ENCODE measurements at regions not wholly inside any gene's neighbourhood (a gene's known extent, or its start where the extent isn't known, plus 50 kb on each side); places are given as distances from the start of the nearest gene placed in this dataset.
"Not testable (repeated sequence)": the region's sequence is repeated elsewhere in the genome, so short reads cannot be mapped to it uniquely, and the experiment has no call there.

- no peak for DNase-seq (ENCODE audit: low read depth)
- H3K4me3 ChIP-seq (ENCODE audit: low read depth, low read length), result no peak overlapping the region
- TF ChIP-seq CTCF (conservative IDR thresholded peaks at IDR 0.05; ENCODE audit: low read depth, low read length), result no peak
Measured at GRCh38 chr4:28508636-28509035, 1648.0 kb downstream of the STIM2 start.

DNA sequence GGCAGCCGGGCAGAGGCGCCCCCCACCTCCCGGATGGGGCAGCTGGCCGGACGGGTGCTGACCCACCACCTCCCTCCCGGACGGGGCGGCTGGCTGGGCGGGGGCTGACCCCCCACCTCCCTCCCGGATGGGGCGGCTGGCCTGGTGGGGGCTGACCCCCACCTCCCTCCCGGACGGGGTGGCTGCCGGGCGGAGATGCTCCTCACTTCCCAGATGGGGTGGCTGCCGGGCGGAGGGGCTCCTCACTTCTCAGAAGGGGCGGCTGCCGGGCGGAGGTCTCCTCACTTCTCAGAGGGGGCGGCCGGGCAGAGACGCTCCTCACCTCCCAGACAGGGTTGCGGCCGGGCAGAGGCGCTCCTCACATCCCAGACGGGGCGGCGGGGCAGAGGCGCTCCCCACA lies 1654.1 kb downstream of the STIM2 start:
- not testable (repeated sequence) for H3K4me3 ChIP-seq (ENCODE audit: low read depth, low read length)

GRCh38 chr4:28518561-28519165 lies 1658.0 kb downstream of the STIM2 start:
- H3K4me3 ChIP-seq (ENCODE audit: low read depth, low read length), result no peak overlapping the region
- peak; percentile 37 for DNase-seq (ENCODE audit: low read depth)
- no peak for TF ChIP-seq CTCF (conservative IDR thresholded peaks at IDR 0.05; ENCODE audit: low read depth, low read length)

More for the DNA sequence above, 1654.1 kb downstream of the STIM2 start:
- not testable (repeated sequence) for DNase-seq (ENCODE audit: low read depth)

GRCh38 chr4:28523681-28524190 lies 1663.1 kb downstream of the STIM2 start:
- no peak for DNase-seq (ENCODE audit: low read depth)
- no peak for TF ChIP-seq CTCF (conservative IDR thresholded peaks at IDR 0.05; ENCODE audit: low read depth, low read length)
- H3K4me3 ChIP-seq (ENCODE audit: low read depth, low read length), result no peak overlapping the region

DNA sequence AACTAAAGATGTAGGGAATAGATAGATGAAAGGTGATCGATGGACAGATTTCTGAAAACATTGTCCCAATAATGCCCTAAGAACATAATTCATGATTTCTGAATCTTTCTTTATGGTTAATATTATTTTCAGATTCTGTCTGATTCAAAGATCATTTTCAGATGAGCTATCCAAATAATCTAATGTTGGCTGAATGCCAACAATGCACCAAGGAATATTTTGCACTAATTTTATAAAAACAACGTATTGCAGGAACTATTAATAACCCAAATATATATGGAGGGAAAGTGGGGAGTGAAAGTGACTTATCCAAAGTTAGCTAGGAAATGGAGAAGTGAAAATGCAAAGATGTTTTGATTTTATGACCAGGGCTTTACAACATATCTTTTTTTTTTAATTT lies 1675.5 kb downstream of the STIM2 start:
- no peak for TF ChIP-seq CTCF (conservative IDR thresholded peaks at IDR 0.05; ENCODE audit: low read depth, low read length)
- no peak overlapping the region for H3K4me3 ChIP-seq (ENCODE audit: low read depth, low read length)
- DNase-seq (ENCODE audit: low read depth), result no peak

DNA sequence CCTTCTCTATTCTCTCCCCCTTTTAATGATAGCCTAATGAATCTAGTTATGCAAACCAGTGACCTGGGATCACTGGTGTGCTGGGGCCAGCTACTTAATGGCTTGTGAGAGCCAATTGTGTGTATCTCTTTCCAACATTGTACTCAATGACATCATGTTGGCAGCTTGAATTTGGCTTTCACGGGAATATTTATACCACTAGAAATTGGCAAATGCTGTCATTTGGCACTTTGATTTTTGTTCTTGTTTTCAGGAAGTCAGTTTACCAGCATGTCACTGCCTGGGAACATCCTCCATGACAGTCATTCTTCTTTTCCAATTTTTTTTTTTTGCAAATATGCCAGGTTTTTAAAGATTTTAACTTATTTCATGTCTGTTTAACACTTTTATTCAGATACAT lies 1685.3 kb downstream of the STIM2 start:
- no peak for DNase-seq (ENCODE audit: low read depth)
- TF ChIP-seq CTCF (conservative IDR thresholded peaks at IDR 0.05; ENCODE audit: low read depth, low read length), result no peak
- no peak overlapping the region for H3K4me3 ChIP-seq (ENCODE audit: low read depth, low read length)

- no peak overlapping the region for H3K4me3 ChIP-seq (ENCODE audit: low read depth, low read length)
- DNase-seq (ENCODE audit: low read depth), result no peak
- TF ChIP-seq CTCF (conservative IDR thresholded peaks at IDR 0.05; ENCODE audit: low read depth, low read length), result no peak
Measured at GRCh38 chr4:28548136-28548535, 1687.5 kb downstream of the STIM2 start.
